ENCODE measurements at regions not wholly inside any gene's neighbourhood (a gene's known extent, or its start where the extent isn't known, plus 50 kb on each side); places are given as distances from the start of the nearest gene placed in this dataset.

GRCh38 chr13:67735651-67736050, 505.5 kb upstream of the PCDH9 start:
- no peak for TF ChIP-seq ZBTB20 (tag by site-specific recombination; IDR thresholded peaks at IDR 0.05)
- TF ChIP-seq CTCF (tag by site-specific recombination; IDR thresholded peaks at IDR 0.05), result no peak
- TF ChIP-seq ZNF621 (tag by site-specific recombination; IDR thresholded peaks at IDR 0.05), result no peak
- TF ChIP-seq ZNF335 (tag by site-specific recombination; conservative IDR thresholded peaks at IDR 0.05), result no peak
- TF ChIP-seq ZNF629 (tag by site-specific recombination; IDR thresholded peaks at IDR 0.05), result no peak
- TF ChIP-seq ZNF426 (tag by site-specific recombination; IDR thresholded peaks at IDR 0.05), result no peak
- TF ChIP-seq ZNF324 (tag by site-specific recombination; IDR thresholded peaks at IDR 0.05), result no peak
- no peak for TF ChIP-seq ZNF521 (tag by site-specific recombination; IDR thresholded peaks at IDR 0.05)
- TF ChIP-seq KLF8 (tag by site-specific recombination; IDR thresholded peaks at IDR 0.05), result no peak
- no peak for TF ChIP-seq ZNF239 (tag by site-specific recombination; IDR thresholded peaks at IDR 0.05)
- TF ChIP-seq ZNF776 (tag by site-specific recombination; IDR thresholded peaks at IDR 0.05; ENCODE audit: borderline replicate concordance), result no peak
- TF ChIP-seq ZNF529 (tag by site-specific recombination; IDR thresholded peaks at IDR 0.05; ENCODE audit: insufficient replicate concordance), result no peak
